ENCODE measurements at regions not wholly inside any gene's neighbourhood (a gene's known extent, or its start where the extent isn't known, plus 50 kb on each side); places are given as distances from the start of the nearest gene placed in this dataset.

DNA sequence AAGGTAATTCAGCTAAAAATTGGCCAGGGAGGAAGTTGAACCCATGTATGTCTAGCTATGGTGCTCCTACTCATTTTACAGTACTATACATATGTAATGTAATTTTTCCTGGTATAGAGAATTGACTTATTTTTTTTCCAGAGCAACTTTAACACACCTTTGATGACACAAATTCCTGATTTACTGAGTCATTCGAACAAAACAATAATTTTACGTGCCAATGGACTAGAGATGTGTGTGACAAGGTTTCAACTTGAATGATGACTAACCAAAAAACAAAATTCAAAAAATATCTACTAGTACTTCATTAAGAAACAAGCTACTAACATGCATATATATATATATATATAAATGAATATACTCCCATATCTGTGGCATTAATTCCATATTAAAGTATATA lies 180.5 kb downstream of the KITLG start:
- TF ChIP-seq, protein P1, sequence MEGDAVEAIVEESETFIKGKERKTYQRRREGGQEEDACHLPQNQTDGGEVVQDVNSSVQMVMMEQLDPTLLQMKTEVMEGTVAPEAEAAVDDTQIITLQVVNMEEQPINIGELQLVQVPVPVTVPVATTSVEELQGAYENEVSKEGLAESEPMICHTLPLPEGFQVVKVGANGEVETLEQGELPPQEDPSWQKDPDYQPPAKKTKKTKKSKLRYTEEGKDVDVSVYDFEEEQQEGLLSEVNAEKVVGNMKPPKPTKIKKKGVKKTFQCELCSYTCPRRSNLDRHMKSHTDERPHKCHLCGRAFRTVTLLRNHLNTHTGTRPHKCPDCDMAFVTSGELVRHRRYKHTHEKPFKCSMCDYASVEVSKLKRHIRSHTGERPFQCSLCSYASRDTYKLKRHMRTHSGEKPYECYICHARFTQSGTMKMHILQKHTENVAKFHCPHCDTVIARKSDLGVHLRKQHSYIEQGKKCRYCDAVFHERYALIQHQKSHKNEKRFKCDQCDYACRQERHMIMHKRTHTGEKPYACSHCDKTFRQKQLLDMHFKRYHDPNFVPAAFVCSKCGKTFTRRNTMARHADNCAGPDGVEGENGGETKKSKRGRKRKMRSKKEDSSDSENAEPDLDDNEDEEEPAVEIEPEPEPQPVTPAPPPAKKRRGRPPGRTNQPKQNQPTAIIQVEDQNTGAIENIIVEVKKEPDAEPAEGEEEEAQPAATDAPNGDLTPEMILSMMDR (IDR thresholded peaks at IDR 0.05; ENCODE audit: low read depth, low read length) = no peak
- TF ChIP-seq MYC (IDR thresholded peaks at IDR 0.05; ENCODE audit: low read depth, low read length) = no peak
- TF ChIP-seq POLR2A (IDR thresholded peaks at IDR 0.05; ENCODE audit: extremely low read depth, insufficient read length) = no peak
- TF ChIP-seq, protein P2, sequence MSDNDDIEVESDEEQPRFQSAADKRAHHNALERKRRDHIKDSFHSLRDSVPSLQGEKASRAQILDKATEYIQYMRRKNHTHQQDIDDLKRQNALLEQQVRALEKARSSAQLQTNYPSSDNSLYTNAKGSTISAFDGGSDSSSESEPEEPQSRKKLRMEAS (IDR thresholded peaks at IDR 0.05; ENCODE audit: low read depth, low read length) = no peak
